ENCODE measurements at regions not wholly inside any gene's neighbourhood (a gene's known extent, or its start where the extent isn't known, plus 50 kb on each side); places are given as distances from the start of the nearest gene placed in this dataset.
A peak's percentile ranks its signal among the peaks of the same experiment; 100 is the strongest.

GRCh38 chr6:166862978-166863530 is 93.3 kb downstream of the RNASET2 start:
- TF ChIP-seq CTCF (conservative IDR thresholded peaks at IDR 0.05; ENCODE audit: low read length) = no peak
- no peak overlapping the region; the same call in 1 of the 2 replicates for H3K4me3 ChIP-seq (ENCODE audit: low read length)
- DNase-seq (ENCODE audit: low read depth) = no peak

GRCh38 chr6:166862287-166862977 is 93.9 kb downstream of the RNASET2 start:
- TF ChIP-seq CTCF (conservative IDR thresholded peaks at IDR 0.05; ENCODE audit: low read length) = no peak
- peak overlapping the region; percentile 49 for H3K4me3 ChIP-seq (ENCODE audit: low read length)
- no peak for DNase-seq (ENCODE audit: low read depth)

- TF ChIP-seq CTCF (conservative IDR thresholded peaks at IDR 0.05; ENCODE audit: low read length) = no peak
- no peak for DNase-seq (ENCODE audit: low read depth)
- peak overlapping the region; percentile 49 for H3K4me3 ChIP-seq (ENCODE audit: low read length)
These were observed 94.4 kb downstream of the RNASET2 start for GRCh38 chr6:166861961-166862286.

GRCh38 chr6:166861304-166861703 is 95.0 kb downstream of the RNASET2 start:
- DNase-seq (ENCODE audit: low read depth) = no peak
- no peak for TF ChIP-seq CTCF (conservative IDR thresholded peaks at IDR 0.05; ENCODE audit: low read length)
- H3K4me3 ChIP-seq (ENCODE audit: low read length) = no peak overlapping the region

- no peak for DNase-seq (ENCODE audit: low read depth)
- no peak for TF ChIP-seq CTCF (conservative IDR thresholded peaks at IDR 0.05; ENCODE audit: low read length)
These were observed 96.0 kb downstream of the RNASET2 start for GRCh38 chr6:166860392-166860791.

GRCh38 chr6:166855416-166855815 is 100.9 kb downstream of the RNASET2 start:
- no peak for TF ChIP-seq CTCF (conservative IDR thresholded peaks at IDR 0.05; ENCODE audit: low read length)
- H3K4me3 ChIP-seq (ENCODE audit: low read length) = no peak overlapping the region
- DNase-seq (ENCODE audit: low read depth) = no peak

More at GRCh38 chr6:166860392-166860791, 96.0 kb downstream of the RNASET2 start:
- H3K4me3 ChIP-seq (ENCODE audit: low read length) = no peak overlapping the region
